Right lobe of liver (tissue), 4 donors: ENCODE measurements at regions not wholly inside any gene's neighbourhood (a gene's known extent, or its start where the extent isn't known, plus 50 kb on each side); places are given as distances from the start of the nearest gene placed in this dataset.

Experiments
- POLR2A ChIP-seq: fragments of 450-650 bp; IDR thresholded peaks from one replicate; pipeline ENCODE4 v1.6.1; 2017; ENCODE audit warnings: antibody characterized with exemption, mild to moderate bottlenecking
- TF ChIP-seq, protein P1 (sequence below), 4 donors: fragments of 200-600 bp in 3 of 4; fragments of 450-650 bp in 1 of 4; IDR thresholded peaks; one replicate each; pipeline versions ENCODE4 v1.5.1 to v1.8.0; 2016 to 2022; ENCODE audit warnings: antibody characterized with exemption in 4 of 4, mild to moderate bottlenecking in 2 of 4
- donor health status: DM: no; HTN: no; CAD: no.
- donor health status: DM: no; HTN: no; CAD: no.
- donor health status: DM: no; HTN: yes; CAD: no.

DNA sequence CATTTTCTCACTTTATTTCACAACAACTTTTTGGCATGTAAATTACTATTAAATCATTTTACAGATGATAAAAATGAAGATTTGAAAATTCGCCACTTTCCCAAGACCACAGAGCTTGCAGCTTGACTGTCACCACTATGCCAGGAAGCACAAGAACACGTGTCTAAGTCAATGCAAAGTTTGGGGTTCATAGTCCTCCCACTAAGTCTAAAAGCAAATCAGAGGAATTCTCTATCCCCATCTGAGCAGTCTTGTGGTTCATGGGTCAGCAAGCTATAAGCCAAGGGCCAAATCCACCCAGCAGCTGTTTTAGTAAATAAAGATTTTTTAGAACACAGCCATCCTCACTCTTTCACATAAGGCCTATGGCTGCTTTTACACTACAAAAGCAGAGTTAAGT is 833.3 kb upstream of the INTU start:
- TF ChIP-seq, protein P1, sequence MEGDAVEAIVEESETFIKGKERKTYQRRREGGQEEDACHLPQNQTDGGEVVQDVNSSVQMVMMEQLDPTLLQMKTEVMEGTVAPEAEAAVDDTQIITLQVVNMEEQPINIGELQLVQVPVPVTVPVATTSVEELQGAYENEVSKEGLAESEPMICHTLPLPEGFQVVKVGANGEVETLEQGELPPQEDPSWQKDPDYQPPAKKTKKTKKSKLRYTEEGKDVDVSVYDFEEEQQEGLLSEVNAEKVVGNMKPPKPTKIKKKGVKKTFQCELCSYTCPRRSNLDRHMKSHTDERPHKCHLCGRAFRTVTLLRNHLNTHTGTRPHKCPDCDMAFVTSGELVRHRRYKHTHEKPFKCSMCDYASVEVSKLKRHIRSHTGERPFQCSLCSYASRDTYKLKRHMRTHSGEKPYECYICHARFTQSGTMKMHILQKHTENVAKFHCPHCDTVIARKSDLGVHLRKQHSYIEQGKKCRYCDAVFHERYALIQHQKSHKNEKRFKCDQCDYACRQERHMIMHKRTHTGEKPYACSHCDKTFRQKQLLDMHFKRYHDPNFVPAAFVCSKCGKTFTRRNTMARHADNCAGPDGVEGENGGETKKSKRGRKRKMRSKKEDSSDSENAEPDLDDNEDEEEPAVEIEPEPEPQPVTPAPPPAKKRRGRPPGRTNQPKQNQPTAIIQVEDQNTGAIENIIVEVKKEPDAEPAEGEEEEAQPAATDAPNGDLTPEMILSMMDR (IDR thresholded peaks at IDR 0.05), result no peak
- TF ChIP-seq POLR2A, result no peak
